H1 (cell line): ENCODE measurements at regions not wholly inside any gene's neighbourhood (a gene's known extent, or its start where the extent isn't known, plus 50 kb on each side); places are given as distances from the start of the nearest gene placed in this dataset.

Experiments used
- SIRT6 ChIP-seq: IDR thresholded peaks from one replicate; pipeline ENCODE4 v1.7.1; 2012; ENCODE audit warnings: low read length, inconsistent platforms
- TF ChIP-seq, protein P1 (sequence below): IDR thresholded peaks from 2 replicates; pipeline ENCODE4 v1.6.1; 2011; ENCODE audit warnings: low read depth, mild to moderate bottlenecking, low read length; ENCODE audit not compliant: insufficient read depth

DNA sequence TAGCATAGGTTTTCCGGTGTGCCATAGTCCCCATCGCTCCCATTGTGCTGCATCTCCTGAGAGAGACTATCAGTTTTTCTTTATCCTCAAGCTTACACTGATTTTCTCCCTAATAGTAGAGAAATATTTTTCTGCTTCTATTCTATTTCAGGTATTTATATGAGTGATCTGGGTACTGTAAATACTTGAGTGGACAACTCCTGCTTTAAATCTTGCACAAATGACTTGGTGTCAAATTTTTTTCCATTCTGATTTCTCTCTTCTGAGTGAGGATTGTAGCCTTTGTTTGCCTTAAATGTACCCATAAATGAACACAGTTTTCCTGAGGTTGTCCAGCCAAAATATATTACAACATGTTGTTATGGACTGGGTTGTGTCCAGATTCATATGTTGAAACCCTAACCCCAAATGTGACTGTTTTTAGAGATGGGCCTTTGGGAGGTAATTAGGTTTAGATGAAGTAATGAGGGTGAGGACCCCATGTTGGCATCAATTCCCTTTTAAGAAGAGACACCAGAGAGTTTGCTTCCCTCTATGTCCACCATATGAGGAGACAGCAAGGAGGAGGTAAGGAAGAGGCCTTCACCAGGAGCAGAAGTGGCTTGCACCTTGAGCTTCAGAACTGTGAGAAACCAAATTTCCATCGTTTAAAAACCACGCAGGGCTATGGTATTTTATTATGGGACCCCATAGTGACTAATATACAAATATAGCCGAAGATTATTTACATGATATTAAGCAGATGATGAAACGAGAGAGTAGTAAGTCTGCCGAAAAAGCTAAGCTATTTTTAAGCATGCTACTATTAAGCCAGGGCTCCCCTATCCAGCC, 336.4 kb upstream of the MPDZ start (continued):
- TF ChIP-seq, protein P1, sequence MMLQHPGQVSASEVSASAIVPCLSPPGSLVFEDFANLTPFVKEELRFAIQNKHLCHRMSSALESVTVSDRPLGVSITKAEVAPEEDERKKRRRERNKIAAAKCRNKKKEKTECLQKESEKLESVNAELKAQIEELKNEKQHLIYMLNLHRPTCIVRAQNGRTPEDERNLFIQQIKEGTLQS = no peak
- no peak for TF ChIP-seq SIRT6
